ENCODE measurements at regions not wholly inside any gene's neighbourhood (a gene's known extent, or its start where the extent isn't known, plus 50 kb on each side); places are given as distances from the start of the nearest gene placed in this dataset.

DNA sequence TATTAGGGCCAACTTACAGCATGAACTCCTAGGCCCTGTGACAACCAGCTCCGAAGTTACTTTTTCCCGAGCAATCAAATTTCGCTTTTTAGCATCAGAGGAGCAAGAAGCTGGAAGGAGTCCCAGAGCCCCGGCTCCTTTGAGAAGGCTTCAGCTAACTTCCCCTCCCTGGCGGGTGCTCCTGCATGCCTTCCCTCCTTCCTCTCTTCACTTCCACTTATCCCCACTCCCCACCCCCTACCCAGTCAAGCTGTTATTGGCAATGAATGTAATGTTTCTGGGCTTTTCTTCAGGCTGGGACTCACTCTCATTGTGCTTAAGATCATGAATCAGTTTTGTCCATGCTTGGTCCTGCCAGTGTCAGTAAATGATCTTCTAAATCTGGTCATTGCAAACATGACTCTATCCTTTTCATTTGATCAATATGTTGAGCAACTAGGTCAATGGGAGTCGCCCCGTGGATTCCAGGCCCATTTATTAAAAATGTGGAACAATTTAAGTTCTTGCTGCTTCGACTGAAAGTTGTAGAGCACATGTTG, 94.5 kb upstream of the TSPAN2 start:
- TF ChIP-seq, protein P1, sequence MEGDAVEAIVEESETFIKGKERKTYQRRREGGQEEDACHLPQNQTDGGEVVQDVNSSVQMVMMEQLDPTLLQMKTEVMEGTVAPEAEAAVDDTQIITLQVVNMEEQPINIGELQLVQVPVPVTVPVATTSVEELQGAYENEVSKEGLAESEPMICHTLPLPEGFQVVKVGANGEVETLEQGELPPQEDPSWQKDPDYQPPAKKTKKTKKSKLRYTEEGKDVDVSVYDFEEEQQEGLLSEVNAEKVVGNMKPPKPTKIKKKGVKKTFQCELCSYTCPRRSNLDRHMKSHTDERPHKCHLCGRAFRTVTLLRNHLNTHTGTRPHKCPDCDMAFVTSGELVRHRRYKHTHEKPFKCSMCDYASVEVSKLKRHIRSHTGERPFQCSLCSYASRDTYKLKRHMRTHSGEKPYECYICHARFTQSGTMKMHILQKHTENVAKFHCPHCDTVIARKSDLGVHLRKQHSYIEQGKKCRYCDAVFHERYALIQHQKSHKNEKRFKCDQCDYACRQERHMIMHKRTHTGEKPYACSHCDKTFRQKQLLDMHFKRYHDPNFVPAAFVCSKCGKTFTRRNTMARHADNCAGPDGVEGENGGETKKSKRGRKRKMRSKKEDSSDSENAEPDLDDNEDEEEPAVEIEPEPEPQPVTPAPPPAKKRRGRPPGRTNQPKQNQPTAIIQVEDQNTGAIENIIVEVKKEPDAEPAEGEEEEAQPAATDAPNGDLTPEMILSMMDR (conservative IDR thresholded peaks at IDR 0.05 in 1 of 2, IDR thresholded peaks at IDR 0.05 in 1 of 2; ENCODE audit: low read depth in 1 of 2, low read length in 2 of 2): no peak
- no peak for TF ChIP-seq EZH2 (IDR thresholded peaks at IDR 0.05; ENCODE audit: low read length, missing control alignments)

Measured in fibroblast of lung (primary cell).